ENCODE measurements at regions not wholly inside any gene's neighbourhood (a gene's known extent, or its start where the extent isn't known, plus 50 kb on each side); places are given as distances from the start of the nearest gene placed in this dataset.
"Not testable (repeated sequence)": the region's sequence is repeated elsewhere in the genome, so short reads cannot be mapped to it uniquely, and the experiment has no call there.

DNA sequence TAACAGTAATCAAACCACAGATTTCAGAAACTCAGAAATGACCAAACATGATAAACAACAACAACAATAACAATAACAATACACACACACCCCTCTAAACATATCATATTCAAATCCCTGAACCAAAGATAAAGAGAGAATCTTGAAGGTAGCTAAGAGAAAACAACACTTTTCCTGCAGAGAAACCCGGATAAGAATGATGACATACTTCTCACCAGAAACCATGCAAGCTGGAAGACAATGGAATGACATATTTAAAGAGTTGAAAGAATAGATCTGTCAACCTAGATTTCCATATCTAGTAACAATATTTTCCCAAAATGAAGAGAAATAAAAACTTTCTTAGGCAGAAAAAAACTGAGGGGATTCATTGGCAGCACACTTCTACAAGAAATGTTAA lies 138.1 kb downstream of the LIG4 start:
- DNase-seq (ENCODE audit: low read depth) = no peak

DNA sequence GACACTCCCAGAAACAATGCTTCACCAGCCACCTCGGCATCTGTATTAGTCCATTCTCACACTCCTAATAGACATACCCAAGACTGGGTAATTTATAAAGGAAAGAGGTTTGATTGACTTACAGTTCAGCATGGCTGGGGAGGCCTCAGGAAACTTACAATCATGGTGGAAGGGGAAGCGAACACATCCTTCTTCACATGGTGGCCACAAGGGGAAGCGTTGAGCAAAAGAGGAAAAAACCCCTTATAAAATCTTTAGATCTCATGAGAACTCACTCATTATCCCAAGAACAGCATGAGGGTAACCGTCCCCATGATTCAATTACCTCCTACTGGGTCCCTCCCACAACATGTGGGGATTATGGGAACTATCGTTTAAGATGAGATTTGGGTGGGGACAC lies 140.9 kb downstream of the LIG4 start:
- DNase-seq (ENCODE audit: low read depth) = not testable (repeated sequence)

DNA sequence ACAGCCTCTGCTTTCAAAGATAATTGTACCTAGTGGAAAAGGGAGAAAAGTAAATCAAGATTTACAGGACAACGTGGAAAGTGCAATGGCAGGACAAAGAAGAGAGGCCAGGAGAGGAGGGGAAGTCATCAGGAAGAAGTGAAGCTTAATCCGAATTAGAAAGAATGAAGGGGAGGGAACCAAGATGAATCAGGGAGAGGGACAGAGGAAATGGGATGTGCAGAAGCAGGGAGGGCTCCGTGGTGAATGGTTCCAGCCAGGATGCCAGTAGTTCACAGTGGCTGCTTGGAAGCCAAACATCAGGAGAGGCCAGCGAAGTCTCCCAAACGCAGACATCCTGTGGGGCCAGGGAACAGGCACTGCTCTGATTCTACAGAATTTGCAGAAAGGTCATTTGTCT lies 144.4 kb downstream of the LIG4 start:
- no peak for DNase-seq (ENCODE audit: low read depth)

DNA sequence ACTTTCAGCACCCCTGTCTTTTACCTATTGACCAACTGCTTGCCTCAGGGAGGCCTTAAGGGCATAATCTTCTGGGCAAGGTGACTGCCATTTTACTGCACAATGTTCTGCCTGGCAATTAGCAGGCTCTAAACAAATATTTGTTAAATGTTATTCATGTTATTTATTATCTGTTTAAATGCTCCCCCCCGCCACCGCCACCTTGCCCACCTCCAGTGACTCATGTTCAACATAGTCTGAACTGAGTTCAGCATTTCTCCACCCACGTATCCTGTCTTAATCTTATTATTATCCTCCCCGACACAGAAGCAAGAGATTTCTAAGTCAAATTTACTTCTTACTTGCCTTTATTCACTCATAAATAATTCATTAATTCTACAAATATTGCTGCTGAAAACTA lies 144.8 kb downstream of the LIG4 start:
- no peak for DNase-seq (ENCODE audit: low read depth)

DNA sequence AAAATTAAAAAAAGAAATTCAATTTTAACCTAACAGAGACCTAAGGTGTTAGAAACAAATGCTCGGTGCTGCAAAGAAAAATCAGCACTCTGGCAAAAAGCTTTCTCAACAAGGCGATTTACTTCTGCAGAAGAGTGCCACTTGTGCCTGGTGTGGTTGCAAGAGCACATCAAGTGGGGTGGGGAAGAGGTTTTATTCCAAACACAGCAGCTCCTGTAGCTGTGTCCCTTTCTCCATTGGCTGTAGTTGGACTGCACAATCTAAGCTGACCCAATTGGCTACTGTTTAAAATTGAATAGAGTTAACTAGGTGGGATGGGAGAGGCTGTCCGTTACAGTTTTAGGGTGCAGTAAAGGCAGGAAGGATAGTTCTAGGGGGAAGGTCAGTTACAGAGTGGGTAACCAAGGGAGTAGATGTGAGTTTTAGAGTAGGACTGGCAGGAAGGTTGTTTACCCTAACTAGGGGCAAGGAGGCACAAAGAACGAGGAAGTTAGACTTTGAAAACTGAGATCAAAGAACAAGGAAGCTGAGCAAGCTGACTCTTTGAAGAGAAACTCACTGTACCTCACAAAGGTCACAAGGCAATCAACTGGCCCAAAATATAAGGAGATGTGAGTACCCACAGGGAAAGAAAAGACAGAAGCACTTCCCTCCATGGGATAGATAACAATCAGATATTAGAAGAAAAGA lies 145.7 kb downstream of the LIG4 start:
- no peak for DNase-seq (ENCODE audit: low read depth)

DNA sequence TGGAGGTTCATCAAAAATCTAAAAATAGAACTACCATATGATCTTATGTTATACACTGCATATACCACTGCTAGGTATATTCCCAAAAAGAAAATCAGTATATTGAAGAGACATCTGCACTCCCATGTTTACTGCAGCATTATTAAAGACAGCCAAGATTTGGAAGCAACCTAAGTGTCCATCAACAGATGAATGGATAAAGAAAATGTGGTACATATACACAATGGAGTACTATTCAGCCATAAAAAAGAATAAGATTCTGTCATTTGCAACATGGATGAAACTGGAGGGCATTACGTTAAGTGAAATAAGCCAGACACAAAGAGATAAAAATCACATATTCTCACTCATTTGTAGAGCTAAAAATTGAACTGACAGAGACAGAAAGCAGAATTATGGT lies 151.0 kb downstream of the LIG4 start:
- not testable (repeated sequence) for DNase-seq (ENCODE audit: low read depth)

DNA sequence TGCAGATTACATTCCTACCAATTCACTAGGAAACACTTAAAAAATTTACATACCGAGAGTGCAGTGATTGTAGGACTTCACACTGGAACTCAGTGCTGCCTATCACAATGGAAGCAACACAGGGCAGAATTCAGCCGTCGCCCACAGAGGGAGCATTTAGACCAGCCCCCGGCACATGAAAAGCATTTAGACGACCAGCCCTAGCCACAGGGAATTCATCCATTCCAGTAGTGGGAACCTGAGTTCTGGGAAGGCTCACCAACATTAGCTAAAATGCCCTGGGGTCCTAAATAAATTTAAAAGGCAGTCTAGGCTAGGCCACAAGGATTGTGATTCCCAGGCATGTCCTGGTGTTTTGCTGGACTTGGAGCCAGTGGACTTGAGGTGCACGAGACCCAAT lies 155.2 kb downstream of the LIG4 start:
- DNase-seq (ENCODE audit: low read depth) = no peak

DNA sequence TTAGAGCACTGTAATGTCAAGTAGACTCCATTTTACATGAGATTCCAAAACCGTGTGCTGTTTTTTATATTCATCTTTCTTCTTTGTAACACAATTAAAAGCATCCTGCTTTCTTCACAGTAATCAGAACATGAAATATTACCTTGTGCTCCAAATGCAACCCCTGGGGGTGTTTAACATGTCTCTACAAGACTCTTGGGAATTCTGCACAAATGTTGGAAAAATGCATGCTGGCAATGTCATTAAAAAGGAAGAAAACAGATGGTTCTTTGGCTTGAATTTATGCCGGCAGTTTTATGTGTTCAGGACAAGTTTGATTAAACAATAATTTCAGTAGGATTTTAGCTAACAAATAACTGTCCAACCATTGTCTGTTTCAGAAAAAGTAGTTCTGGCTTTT lies 159.1 kb downstream of the LIG4 start:
- no peak for DNase-seq (ENCODE audit: low read depth)

DNA sequence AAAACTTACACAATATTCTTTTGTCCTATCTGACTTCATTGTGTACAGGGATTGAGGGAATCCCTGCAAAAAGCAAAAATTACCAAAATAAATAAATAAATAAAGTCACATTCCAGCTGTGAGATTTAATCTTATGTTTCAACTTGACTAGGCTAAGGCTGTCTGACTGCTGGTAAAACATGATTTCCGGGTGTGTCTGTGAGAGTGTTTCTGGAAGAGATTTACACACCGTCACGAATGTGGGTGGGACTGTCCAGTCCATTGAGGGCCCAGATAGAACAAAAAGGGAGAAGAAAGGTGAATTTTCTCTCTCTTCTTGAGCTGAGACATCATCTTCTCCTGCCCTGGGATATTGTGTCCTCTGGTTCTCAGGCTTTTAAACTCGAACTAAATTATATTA lies 166.1 kb downstream of the LIG4 start:
- DNase-seq (ENCODE audit: low read depth) = no peak

DNA sequence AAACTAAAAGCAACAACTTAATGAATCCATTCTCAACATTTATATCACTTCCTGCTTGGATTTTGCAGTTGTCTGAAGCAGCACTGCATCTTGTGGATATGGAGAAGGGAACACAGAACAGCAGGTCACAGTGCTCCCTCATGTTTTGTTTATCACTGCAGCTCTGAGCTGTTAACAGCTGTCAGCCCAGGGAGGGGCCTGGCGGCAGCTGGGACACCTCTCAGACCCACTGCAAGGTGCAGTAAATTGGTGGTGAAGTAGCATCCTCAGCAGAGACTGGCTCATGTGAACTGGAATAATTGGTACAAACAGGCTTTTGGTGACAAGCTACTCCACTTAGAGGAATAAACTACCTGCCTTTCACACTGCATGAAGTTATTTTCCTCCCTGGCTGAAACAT lies 170.4 kb downstream of the LIG4 start:
- DNase-seq (ENCODE audit: low read depth) = no peak

DNA sequence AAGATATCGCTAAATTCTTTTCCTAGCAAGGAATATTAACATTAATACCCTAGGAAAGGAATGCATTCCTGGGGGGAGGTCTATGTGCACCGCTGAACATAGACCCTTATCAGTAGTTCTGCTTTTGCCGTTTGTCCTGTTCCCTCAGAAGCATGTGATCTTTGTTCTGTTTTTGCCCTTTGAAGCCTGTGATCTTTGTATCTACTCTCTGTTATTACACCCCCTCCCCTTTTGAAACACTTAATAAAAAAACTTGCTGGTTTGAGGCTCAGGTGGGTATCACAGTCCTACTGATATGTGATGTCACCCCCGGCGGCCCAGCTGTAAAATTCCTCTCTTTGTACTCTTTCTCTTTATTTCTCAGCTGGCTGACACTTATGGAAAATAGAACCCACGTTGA lies 172.5 kb downstream of the LIG4 start:
- not testable (repeated sequence) for DNase-seq (ENCODE audit: low read depth)

DNA sequence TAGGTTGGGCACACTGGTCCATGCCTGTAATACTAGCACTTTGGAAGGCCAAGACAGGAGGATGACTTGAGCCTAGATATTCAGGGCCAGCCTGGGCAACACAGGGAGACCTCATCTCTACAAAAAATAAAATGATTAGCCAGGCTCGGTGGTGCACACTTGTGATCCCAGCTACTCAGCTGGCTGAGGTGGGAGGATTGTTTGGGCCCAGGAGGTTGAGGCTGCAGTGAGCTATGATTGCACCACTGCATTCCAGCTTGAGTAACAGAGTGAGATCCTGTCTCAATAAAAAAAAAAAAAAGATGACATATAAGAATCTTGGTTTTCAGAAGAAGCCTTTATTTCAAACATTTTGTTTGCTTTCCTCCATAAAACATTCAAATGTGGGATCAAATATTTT lies 178.0 kb downstream of the LIG4 start:
- no peak for DNase-seq (ENCODE audit: low read depth)

DNA sequence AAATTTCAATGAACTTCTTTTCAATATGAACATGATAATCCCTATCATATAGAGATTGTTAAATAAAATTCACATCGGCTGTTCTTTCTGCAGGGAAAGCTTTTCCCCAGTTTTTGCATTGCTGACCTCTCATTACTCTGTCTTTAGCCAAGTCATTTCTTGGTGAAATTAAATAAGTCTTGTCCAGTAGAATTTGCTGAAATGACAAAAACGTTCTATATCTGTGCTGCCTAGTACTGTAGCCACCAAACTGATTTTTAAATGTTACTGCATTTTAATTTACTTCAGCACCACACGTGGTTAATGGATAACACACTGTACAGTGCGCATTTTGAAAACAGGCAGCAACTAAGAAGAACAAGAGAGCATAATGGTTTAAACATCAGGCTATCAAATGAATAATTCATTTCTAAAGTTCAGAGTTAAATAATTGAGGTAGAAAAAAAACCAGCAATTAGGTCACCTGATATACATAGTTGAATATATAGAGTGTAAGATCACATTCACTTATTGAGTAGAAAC lies 178.9 kb downstream of the LIG4 start:
- DNase-seq (ENCODE audit: low read depth) = no peak

DNA sequence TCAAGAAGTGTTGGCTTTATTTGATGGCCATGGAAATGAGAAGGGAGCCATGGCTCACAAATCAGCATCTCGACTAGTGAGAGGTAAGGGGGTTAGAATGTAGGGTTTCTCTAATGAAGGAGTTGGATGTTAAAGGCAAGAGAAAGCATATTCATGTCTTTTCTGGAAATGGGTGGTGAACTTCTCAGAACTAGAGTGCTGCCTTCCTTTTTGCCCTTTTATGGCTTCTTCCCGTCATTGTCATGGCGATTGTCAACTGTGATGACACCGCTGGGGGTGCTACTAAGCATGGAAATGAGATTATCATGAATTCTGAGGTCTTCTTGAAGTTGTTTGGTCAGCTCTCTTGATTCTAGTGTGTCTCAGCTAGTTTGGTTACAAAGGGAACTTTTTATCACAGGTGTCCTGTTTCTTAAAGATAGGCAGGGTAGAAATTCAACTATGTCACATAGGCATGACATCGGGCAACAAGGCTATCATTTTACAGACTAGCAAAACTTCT lies 180.4 kb downstream of the LIG4 start:
- DNase-seq (ENCODE audit: low read depth) = no peak

DNA sequence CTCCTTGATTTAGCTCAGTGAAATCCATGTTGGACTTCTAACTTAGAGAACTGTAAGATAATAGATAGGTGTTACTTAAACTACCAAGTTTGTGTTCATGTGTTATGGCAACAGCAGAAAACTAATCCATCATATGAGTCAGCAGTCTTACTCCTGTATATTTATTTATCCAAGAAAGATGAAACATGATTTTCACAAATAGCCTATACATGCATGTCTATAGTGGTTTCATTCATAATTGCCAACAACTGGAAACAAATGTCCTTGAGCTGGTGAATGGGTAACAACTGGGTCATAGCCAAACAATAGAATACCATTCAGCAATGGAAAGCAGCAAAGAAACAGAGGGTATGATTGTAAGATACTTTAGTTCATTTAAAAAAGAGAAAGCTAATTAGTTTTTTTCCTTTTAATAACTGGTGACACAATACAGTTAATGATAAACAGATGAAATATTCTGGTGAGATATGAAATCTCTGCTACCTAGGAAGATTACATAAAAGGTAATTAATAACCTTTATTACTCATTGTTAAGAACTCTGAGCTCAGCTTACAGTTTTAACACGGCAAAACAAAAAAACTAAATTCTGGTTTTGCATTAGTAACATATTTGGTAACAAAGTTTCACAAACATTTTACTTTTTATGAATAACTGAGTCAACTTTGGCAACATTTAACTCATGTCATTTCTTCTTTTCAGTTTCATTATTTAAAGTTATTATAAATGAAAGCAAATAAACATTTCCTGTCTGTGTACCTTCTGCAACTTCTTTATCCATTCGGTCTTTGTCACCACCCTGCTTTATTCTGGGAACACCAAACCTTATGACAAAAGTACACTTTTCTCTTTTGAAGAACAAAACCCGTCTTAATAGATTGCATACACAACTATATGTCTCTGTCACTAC lies 181.3 kb downstream of the LIG4 start:
- no peak for DNase-seq (ENCODE audit: low read depth)

DNA sequence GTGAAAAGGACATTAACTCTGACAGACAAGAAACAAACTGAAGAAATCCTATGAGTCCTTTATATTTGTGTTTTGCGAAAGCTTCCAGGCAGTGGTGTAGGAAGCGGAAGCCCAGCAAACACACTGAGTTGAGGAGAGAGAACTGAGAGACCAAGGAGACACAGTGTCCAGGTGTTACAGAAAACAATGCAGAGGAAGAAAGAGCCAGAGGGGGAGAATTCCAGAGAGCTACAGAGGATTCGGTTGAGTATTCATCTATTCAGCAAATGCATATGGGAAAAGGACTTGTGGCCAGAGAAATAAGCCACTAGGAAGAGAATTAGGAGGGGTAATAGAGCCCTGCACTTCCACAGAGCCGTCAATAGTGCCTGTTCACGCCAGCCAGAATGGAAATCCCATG lies 183.5 kb downstream of the LIG4 start:
- no peak for DNase-seq (ENCODE audit: low read depth)

DNA sequence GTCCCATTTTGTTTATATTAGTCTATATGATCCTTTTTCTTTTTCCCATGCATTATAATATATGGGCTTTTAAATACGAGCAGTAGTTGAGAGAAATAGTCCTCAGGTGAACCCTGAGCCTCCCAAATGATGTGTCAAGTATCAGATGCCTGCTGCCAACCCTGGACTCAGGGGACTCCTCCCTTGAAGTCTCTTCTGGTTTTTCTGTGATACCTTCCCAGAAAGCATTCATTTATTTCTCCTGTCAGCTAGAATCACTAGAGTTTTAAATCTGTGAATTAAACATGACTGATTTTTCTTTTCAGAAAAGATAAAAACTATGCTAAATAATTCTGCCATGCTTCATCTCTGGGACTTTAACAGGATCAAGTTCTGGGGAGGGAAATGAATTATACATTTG lies 184.6 kb downstream of the LIG4 start:
- DNase-seq (ENCODE audit: low read depth) = no peak

DNA sequence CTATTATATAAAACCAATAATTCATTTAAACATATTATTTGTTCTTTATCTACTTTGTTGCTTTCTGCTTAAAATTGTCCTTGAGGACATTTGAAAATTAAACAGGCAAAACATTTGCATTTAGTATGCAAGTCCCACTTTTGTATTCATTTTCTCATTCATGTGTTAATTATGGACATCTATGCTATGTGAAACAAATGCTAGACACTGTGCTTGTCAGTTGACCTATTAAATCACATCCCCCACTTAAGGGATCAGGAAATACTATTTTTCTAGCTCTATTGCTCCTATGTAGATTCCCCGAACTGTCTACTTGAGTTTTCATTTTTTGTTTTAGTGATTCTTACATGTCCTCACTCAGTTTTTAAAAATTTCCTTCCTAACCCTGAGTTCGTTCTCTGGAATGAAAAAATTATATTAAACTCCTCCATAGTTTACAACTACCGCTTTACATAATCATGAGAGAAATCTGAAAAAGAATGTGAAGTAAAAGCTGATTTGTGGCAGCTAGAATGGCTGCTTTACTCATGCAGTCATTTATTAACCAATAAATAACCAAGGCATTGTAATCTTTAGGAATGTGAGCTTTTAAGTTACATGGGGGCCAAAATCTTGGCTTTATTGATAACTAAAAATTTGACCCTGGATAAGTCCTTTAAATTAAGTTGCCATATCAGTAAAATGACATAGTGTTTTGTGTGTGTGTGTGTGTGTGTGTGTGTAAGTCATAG lies 188.5 kb downstream of the LIG4 start:
- no peak for DNase-seq (ENCODE audit: low read depth)

DNA sequence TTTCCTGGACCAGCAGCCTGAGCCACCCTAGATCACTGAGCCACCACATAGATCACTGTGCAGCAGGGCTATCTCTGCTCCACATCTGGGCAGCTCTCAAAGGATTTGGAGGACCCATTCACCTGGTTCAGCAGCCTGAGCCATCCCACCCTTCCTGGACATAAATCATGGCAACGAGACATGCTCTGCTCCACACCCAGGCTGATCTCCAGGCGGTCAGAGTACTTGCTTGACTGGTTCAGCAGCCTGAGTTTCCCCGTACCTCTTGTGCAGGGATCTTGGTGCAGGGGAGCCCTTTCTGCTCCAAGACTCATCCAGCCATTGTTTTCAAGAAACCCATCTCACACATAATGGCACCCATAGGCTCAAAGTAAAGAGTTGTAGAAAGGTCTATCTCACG lies 195.3 kb downstream of the LIG4 start:
- no peak for DNase-seq (ENCODE audit: low read depth)

DNA sequence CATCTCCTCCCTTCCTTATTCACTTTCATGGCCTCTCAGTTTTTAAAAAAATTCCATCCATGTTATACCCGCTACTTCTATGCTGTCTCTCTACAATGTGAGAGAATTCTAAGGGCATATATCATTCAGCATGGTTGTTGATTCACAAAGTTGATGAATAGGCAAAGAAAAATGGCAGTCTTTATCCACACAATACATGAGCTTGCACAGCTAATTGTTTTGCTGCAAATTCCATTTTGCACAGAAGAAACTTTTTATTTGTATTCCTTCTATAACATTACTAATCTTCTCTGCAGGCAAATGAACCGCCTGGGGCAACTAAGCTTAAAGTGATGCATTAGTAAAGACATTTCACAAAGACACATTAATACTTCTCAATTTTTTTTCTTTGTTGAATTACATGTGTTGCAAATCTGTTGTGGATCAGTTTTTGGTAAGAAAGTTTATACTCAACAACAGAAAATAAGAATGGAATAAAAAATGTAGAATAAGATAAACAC lies 196.9 kb downstream of the LIG4 start:
- no peak for DNase-seq (ENCODE audit: low read depth)

DNA sequence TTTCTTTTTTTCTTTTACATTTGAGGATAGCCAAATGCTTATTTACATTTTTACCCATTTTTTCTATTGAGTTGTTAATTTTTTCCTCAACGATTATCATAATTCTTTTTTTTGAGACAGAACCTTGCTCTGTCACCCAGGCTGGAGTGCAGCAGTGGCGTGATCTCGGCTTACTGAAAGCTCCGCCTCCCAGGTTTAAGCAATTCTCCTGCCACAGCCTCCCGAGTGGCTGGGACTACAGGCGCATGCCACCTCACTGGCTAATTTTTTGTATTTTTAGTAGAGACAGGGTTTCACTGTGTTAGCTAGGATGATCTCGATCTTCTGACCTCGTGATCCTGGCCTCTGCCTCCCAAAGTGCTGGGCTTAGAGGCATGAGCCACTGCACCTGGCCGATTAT lies 208.7 kb downstream of the LIG4 start:
- no peak for DNase-seq (ENCODE audit: low read depth)

DNA sequence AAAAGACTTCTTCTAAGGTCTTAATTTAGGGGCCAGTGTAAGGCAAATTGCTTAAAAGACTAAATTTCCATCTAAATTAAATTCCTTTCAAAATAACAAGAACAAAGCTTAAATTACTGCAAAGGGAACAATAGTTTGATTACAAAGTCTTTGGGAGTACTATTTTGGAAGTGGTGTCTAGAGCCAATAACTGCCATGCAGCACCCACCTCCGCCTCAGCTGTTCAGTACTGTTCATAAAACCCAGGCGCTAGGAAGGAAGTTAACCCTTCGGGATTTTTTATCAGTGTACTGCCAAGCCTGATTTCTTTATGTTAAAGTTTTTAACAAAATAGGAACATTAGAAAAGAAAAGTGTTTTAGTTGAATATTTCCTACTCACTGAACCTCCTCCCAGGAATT lies 210.1 kb downstream of the LIG4 start:
- DNase-seq (ENCODE audit: low read depth) = no peak

Data from stimulated activated CD4-positive, alpha-beta T cell treated with anti-CD3 and anti-CD28 coated beads, Interleukin-2, amount 100 ng/mL, for 4 hours (primary cell).